ENCODE measurements at regions not wholly inside any gene's neighbourhood (a gene's known extent, or its start where the extent isn't known, plus 50 kb on each side); places are given as distances from the start of the nearest gene placed in this dataset.

- TF ChIP-seq CTCF (IDR thresholded peaks at IDR 0.05) (no peak), POLR2AphosphoS5 (IDR thresholded peaks at IDR 0.05) (no peak)
Measured at GRCh38 chr5:103889500-103890209, 327.1 kb upstream of the NUDT12 start.
